Activated CD8-positive, alpha-beta memory T cell treated with anti-CD3 and anti-CD28 coated beads, Interleukin-2, amount 50 U/mL, for 24 hours (primary cell): ENCODE measurements at regions not wholly inside any gene's neighbourhood (a gene's known extent, or its start where the extent isn't known, plus 50 kb on each side); places are given as distances from the start of the nearest gene placed in this dataset.
"Not testable (repeated sequence)": the region's sequence is repeated elsewhere in the genome, so short reads cannot be mapped to it uniquely, and the experiment has no call there.

Source experiments
- DNase-seq: peaks from one replicate; pipeline ENCODE4 v3.0.0-alpha.2; 2020; ENCODE audit errors: extremely low read depth

GRCh38 chr17:74115586-74115985, 87.9 kb upstream of the RPL38 start:
- DNase-seq, result no peak

GRCh38 chr17:74116087-74116717, 87.3 kb upstream of the RPL38 start:
- DNase-seq, result no peak

- DNase-seq, result no peak
These were observed 86.3 kb upstream of the RPL38 start for GRCh38 chr17:74117087-74117698.

- no peak for DNase-seq
These were observed 85.5 kb upstream of the RPL38 start for GRCh38 chr17:74117999-74118421.

- no peak for DNase-seq
These were observed 85.0 kb upstream of the RPL38 start for GRCh38 chr17:74118504-74118903.

GRCh38 chr17:74119049-74119580, 84.4 kb upstream of the RPL38 start:
- no peak for DNase-seq

- DNase-seq, result no peak
These were observed 83.5 kb upstream of the RPL38 start for GRCh38 chr17:74119965-74120364.

- no peak for DNase-seq
These were observed 80.1 kb upstream of the RPL38 start for GRCh38 chr17:74123350-74123749.

GRCh38 chr17:74123866-74124444, 79.5 kb upstream of the RPL38 start:
- DNase-seq, result no peak

- no peak for DNase-seq
These were observed 78.3 kb upstream of the RPL38 start for GRCh38 chr17:74125156-74125555.

GRCh38 chr17:74126179-74126900, 77.1 kb upstream of the RPL38 start:
- no peak for DNase-seq

- no peak for DNase-seq
These were observed 76.5 kb upstream of the RPL38 start for GRCh38 chr17:74126959-74127358.

- no peak for DNase-seq
These were observed 74.8 kb upstream of the RPL38 start for GRCh38 chr17:74128456-74129211.

- DNase-seq, result not testable (repeated sequence)
These were observed 73.7 kb upstream of the RPL38 start for GRCh38 chr17:74129800-74130199.

GRCh38 chr17:74130276-74130675, 73.2 kb upstream of the RPL38 start:
- DNase-seq, result no peak

- DNase-seq, result no peak
These were observed 72.6 kb upstream of the RPL38 start for GRCh38 chr17:74130841-74131240.

GRCh38 chr17:74132354-74132753, 71.1 kb upstream of the RPL38 start:
- no peak for DNase-seq

GRCh38 chr17:74133740-74134139, 69.7 kb upstream of the RPL38 start:
- no peak for DNase-seq

GRCh38 chr17:74134234-74134633, 69.2 kb upstream of the RPL38 start:
- not testable (repeated sequence) for DNase-seq

GRCh38 chr17:74134991-74135390, 68.5 kb upstream of the RPL38 start:
- no peak for DNase-seq

GRCh38 chr17:74135391-74136167, 67.9 kb upstream of the RPL38 start:
- no peak for DNase-seq
